ENCODE measurements at regions not wholly inside any gene's neighbourhood (a gene's known extent, or its start where the extent isn't known, plus 50 kb on each side); places are given as distances from the start of the nearest gene placed in this dataset.

- DNase-seq (ENCODE audit: low spot score) = no peak
- no peak for TF ChIP-seq CTCF (IDR thresholded peaks at IDR 0.05)
- H3K4me3 ChIP-seq = no peak overlapping the region
- H3K27ac ChIP-seq = no peak overlapping the region
These were observed 312.2 kb downstream of the TMA16 start for GRCh38 chr4:163806653-163807052.

- H3K4me3 ChIP-seq = no peak overlapping the region
- H3K27ac ChIP-seq = no peak overlapping the region
- no peak for TF ChIP-seq CTCF (IDR thresholded peaks at IDR 0.05)
- DNase-seq (ENCODE audit: low spot score) = no peak
These were observed 313.5 kb downstream of the TMA16 start for GRCh38 chr4:163808011-163808410.

- no peak for TF ChIP-seq CTCF (IDR thresholded peaks at IDR 0.05)
- Histone ChIP-seq H3K27ac (no peak overlapping the region), H3K4me3 (no peak overlapping the region)
- no peak for DNase-seq (ENCODE audit: low spot score)
These were observed 316.3 kb downstream of the TMA16 start for GRCh38 chr4:163810755-163811154.

DNA sequence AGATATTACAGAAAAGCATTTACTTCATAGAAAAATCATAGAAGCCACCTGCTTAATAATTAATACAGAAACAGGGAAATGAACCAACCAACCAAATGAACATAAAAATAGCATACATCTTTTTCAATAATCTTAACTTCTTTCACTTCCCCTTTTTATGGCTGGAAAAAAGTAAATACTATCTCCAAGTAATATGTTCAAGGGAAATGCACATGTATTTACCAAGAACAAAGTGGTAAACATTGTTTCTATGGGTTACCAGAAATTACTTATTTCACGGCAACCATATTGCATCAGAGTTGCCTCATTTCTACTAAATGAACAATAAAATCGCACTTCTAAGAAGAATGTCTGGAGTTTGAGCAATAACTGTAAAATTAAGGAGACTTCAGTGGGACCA lies 321.3 kb downstream of the TMA16 start:
- no peak for TF ChIP-seq CTCF (IDR thresholded peaks at IDR 0.05)
- DNase-seq (ENCODE audit: low spot score) = no peak
- H3K27ac ChIP-seq = no peak overlapping the region
- no peak overlapping the region for H3K4me3 ChIP-seq

DNA sequence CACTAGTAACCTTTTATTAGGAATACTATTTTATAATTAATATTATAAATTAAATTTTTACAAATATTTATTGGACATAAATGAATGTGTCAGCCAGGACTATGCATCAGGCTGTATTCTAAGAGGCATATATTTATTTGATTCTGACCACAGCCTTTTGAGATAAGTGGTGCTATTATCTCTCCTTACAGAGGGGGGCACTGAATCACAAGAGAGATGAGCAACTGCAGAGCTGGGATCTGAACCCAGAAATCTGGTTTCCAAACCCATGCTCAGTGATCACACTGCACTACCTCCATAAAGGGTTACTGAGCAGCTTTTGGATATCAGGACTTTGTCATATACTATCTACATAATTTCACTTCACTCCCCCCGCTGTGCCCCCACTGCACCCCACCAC lies 322.0 kb downstream of the TMA16 start:
- Histone ChIP-seq H3K27ac (no peak overlapping the region), H3K4me3 (no peak overlapping the region)
- DNase-seq (ENCODE audit: low spot score) = no peak
- no peak for TF ChIP-seq CTCF (IDR thresholded peaks at IDR 0.05)

- no peak for TF ChIP-seq CTCF (IDR thresholded peaks at IDR 0.05)
- no peak for DNase-seq (ENCODE audit: low spot score)
- Histone ChIP-seq H3K27ac (no peak overlapping the region), H3K4me3 (no peak overlapping the region)
These were observed 324.2 kb downstream of the TMA16 start for GRCh38 chr4:163818673-163819072.

- no peak for DNase-seq (ENCODE audit: low spot score)
- TF ChIP-seq CTCF (IDR thresholded peaks at IDR 0.05) = no peak
These were observed 339.2 kb downstream of the TMA16 start for GRCh38 chr4:163833669-163834068.

More at GRCh38 chr4:163833669-163834068, 339.2 kb downstream of the TMA16 start:
- H3K4me3 ChIP-seq = no peak overlapping the region
- H3K27ac ChIP-seq = no peak overlapping the region

Measured in coronary artery (tissue), 2 donors.